B cell (primary cell): ENCODE measurements at regions not wholly inside any gene's neighbourhood (a gene's known extent, or its start where the extent isn't known, plus 50 kb on each side); places are given as distances from the start of the nearest gene placed in this dataset.

Source experiments
- ATAC-seq: fragments of 200-7000 bp; cut with Tn5 transposase; one replicate; pipeline ENCODE4 v1.10.0; 2021; ENCODE audit warnings: low read depth, mild to moderate bottlenecking, moderate number of reproducible peaks, moderate library complexity
- CTCF ChIA-PET: fragments of 350-600 bp; sonication (Branson Sonifier 250); formaldehyde crosslinking; loops from one replicate; lab custom pipeline; 2021; ENCODE audit warnings: antibody characterized with exemption, inconsistent platforms; lab: Charles Lee
- POLR2A ChIA-PET: fragments of 350-600 bp; sonication (Branson Sonifier 250); formaldehyde crosslinking; loops from one replicate; lab custom pipeline; 2021; ENCODE audit warnings: antibody characterized with exemption; lab: Charles Lee
- DNase-seq: peaks from one replicate; pipeline ENCODE4 v3.0.0; 2013
- H2AFZ ChIP-seq: 2 replicates; pipeline ENCODE4 v1.6.1; 2012; ENCODE audit warnings: mild to moderate bottlenecking, low read depth, low read length; ENCODE audit not compliant: insufficient read depth, poor library complexity, severe bottlenecking
- H3K27ac ChIP-seq, 2 donors: 1 replicate in 1 of 2; 2 replicates in 1 of 2; pipeline ENCODE4 v1.5.1; 2012 to 2013; ENCODE audit warnings: low read length in 2 of 2, mild to moderate bottlenecking in 2 of 2, moderate library complexity in 1 of 2
- H3K27me3 ChIP-seq, 4 experiments: fragments of 200-600 bp in 1 of 4; sonication (generic) in 1 of 4; replicated peaks in 1 of 4; 1 replicate in 2 of 4; 2 replicates in 2 of 4; pipeline versions ENCODE4 v1.6.1 to v1.7.0; 2013 to 2016; ENCODE audit warnings: low read length in 3 of 4, mild to moderate bottlenecking in 2 of 4, mixed read lengths in 1 of 4, moderate library complexity in 1 of 4; ENCODE audit not compliant: insufficient read depth in 4 of 4, control insufficient read depth in 3 of 4; ENCODE audit errors: control extremely low read depth in 1 of 4
- H3K36me3 ChIP-seq, 2 experiments: replicated peaks in 1 of 2; 1 replicate in 1 of 2; 2 replicates in 1 of 2; pipeline versions ENCODE4 v1.6.1 to v1.7.1; 2013; ENCODE audit warnings: low read length in 1 of 2; ENCODE audit not compliant: insufficient read depth in 2 of 2, control insufficient read depth in 1 of 2; ENCODE audit errors: control extremely low read depth in 1 of 2, extremely low read depth in 1 of 2
- H3K4me1 ChIP-seq, 2 donors: fragments of 200-600 bp in 1 of 2; sonication (generic) in 1 of 2; 1 replicate in 1 of 2; 2 replicates in 1 of 2; pipeline versions ENCODE4 v1.5.1 to v1.6.1; 2013 to 2017; ENCODE audit warnings: low read length in 2 of 2; ENCODE audit not compliant: control insufficient read depth in 2 of 2, insufficient read depth in 2 of 2
- H3K4me2 ChIP-seq: replicated peaks from 2 replicates; pipeline ENCODE3; 2012; ENCODE audit warnings: mild to moderate bottlenecking, low read depth, low read length; ENCODE audit not compliant: poor library complexity, severe bottlenecking
- H3K4me3 ChIP-seq, 5 experiments: fragments of 200-600 bp in 1 of 5; sonication (generic) in 1 of 5; 1 replicate in 3 of 5; 2 replicates in 2 of 5; pipeline versions ENCODE4 v1.5.1 to v1.7.0; 2011 to 2016; ENCODE audit warnings: low read length in 4 of 5, mild to moderate bottlenecking in 4 of 5, low read depth in 2 of 5, control low read depth in 1 of 5, moderate library complexity in 1 of 5; ENCODE audit not compliant: insufficient read depth in 1 of 5; ENCODE audit errors: control extremely low read depth in 1 of 5, extremely low read depth in 1 of 5
- H3K79me2 ChIP-seq: fragments of 200-600 bp; sonication (generic); one replicate; pipeline ENCODE4 v1.6.0; 2016; ENCODE audit warnings: low read length; ENCODE audit not compliant: control insufficient read depth, insufficient read depth
- H3K9ac ChIP-seq: fragments of 200-600 bp; sonication (generic); 2 replicates; pipeline ENCODE4 v1.6.1; 2017; ENCODE audit warnings: mild to moderate bottlenecking, low read length, moderate library complexity
- H3K9me3 ChIP-seq, 3 donors: one replicate each; pipeline versions ENCODE4 v1.6.1 to v1.7.1; 2013; ENCODE audit warnings: low read length in 2 of 3; ENCODE audit not compliant: control insufficient read depth in 2 of 3, insufficient read depth in 1 of 3; ENCODE audit errors: control extremely low read depth in 1 of 3
- H4K20me1 ChIP-seq: 2 replicates; pipeline ENCODE4 v1.6.0; 2012; ENCODE audit warnings: mild to moderate bottlenecking, low read length; ENCODE audit not compliant: insufficient read depth, control insufficient read depth, poor library complexity, severe bottlenecking
- H3K27ac Mint-ChIP-seq: one replicate; pipeline ENCODE4 v1.8.0; 2021; ENCODE audit warnings: mixed read lengths
- H3K27me3 Mint-ChIP-seq: one replicate; pipeline ENCODE4 v1.8.0; 2021; ENCODE audit warnings: mixed read lengths
- H3K4me1 Mint-ChIP-seq: one replicate; pipeline ENCODE4 v1.8.0; 2021; ENCODE audit warnings: mixed read lengths
- H3K4me3 Mint-ChIP-seq: one replicate; pipeline ENCODE4 v1.8.0; 2021; ENCODE audit warnings: mixed read lengths
- H3K9me3 Mint-ChIP-seq: one replicate; pipeline ENCODE4 v1.8.0; 2022; ENCODE audit warnings: mixed read lengths; ENCODE audit not compliant: insufficient read depth
- CTCF ChIP-seq: fragments of 200-600 bp; IDR thresholded peaks from one replicate; pipeline ENCODE4 v1.8.0; 2022; ENCODE audit warnings: antibody characterized with exemption, mild to moderate bottlenecking
- EZH2 ChIP-seq: IDR thresholded peaks from 2 replicates; pipeline ENCODE4 v1.6.1; 2012; ENCODE audit warnings: borderline replicate concordance, low read depth, mild to moderate bottlenecking, moderate library complexity, low read length; ENCODE audit not compliant: insufficient read depth, poor library complexity, severe bottlenecking
- WGBS: methylation state at CpG from one replicate; pipeline ENCODE4 v1.1.5; 2013; ENCODE audit warnings: missing lambda C conversion rate; ENCODE audit not compliant: insufficient coverage; 5-methylcytosine and 5-hydroxymethylcytosine counted together
- intact Hi-C: fragments of 100-400 bp; cut with micrococcal nuclease; formaldehyde crosslinking; loops from one replicate; pipeline ENCODE4 v1.10.0; 2022

- Histone ChIP-seq H3K9ac (no peak overlapping the region), H4K20me1 (no peaks in the 10 kb centered on the region), H3K27me3 (no peaks in the 10 kb centered on the region), H3K27ac (no peak overlapping the region), H2AFZ (no peak overlapping the region), H3K36me3 (no peaks in the 10 kb centered on the region), H3K9me3 (no peaks in the 10 kb centered on the region), H3K4me3 (no peak overlapping the region), H3K4me2 (no peak overlapping the region), H3K4me1 (no peaks in the 10 kb centered on the region), H3K79me2 (no peaks in the 10 kb centered on the region)
- no peak overlapping the region for H3K27ac Mint-ChIP-seq
- ChIA-PET CTCF (no interaction called here), POLR2A (no interaction called here)
- H3K9me3 Mint-ChIP-seq: no peaks in the 10 kb centered on the region
- intact Hi-C loops: no loop called here
- WGBS: no CpG with 5 or more reads among the region's 5 CpGs
- ATAC-seq (no peak), DNase-seq (no peak)
- TF ChIP-seq EZH2 (no peak), CTCF (no peak)
- no peaks in the 10 kb centered on the region for H3K27me3 Mint-ChIP-seq
- no peaks in the 10 kb centered on the region for H3K4me1 Mint-ChIP-seq
- H3K4me3 Mint-ChIP-seq: no peak overlapping the region
Measured at GRCh38 chr13:74838096-74838495, 643.9 kb downstream of the TBC1D4 start.

- ChIA-PET POLR2A (no interaction called here), CTCF (no interaction called here)
- intact Hi-C loops: no loop called here
- ATAC-seq (no peak), DNase-seq (no peak)
- H3K4me2 ChIP-seq: no peak overlapping the region
- H3K4me3 ChIP-seq: no peak overlapping the region
- Mint-ChIP-seq H3K27me3 (no peaks in the 10 kb centered on the region), H3K4me3 (no peak overlapping the region), H3K4me1 (no peaks in the 10 kb centered on the region), H3K9me3 (no peaks in the 10 kb centered on the region), H3K27ac (no peak overlapping the region)
- H3K9ac ChIP-seq: no peak overlapping the region
- no peaks in the 10 kb centered on the region for H4K20me1 ChIP-seq
- no peak overlapping the region for H2AFZ ChIP-seq
- no peak for TF ChIP-seq EZH2
- H3K4me1 ChIP-seq: no peaks in the 10 kb centered on the region
- H3K27ac ChIP-seq: no peak overlapping the region
- H3K9me3 ChIP-seq: no peaks in the 10 kb centered on the region
- no peaks in the 10 kb centered on the region for H3K79me2 ChIP-seq
- no peaks in the 10 kb centered on the region for H3K36me3 ChIP-seq
- WGBS: 88% methylated on average over 1 of the region's 1 CpG
- H3K27me3 ChIP-seq: no peaks in the 10 kb centered on the region
Measured at GRCh38 chr13:74836628-74837027, 645.3 kb downstream of the TBC1D4 start.
